NB4 (cell line): ENCODE measurements at regions not wholly inside any gene's neighbourhood (a gene's known extent, or its start where the extent isn't known, plus 50 kb on each side); places are given as distances from the start of the nearest gene placed in this dataset.

Experiments
- CTCF ChIP-seq: IDR thresholded peaks from one replicate; pipeline ENCODE4 v1.5.1; 2012; ENCODE audit warnings: low read depth, low read length
- MAX ChIP-seq: IDR thresholded peaks from 2 replicates; pipeline ENCODE4 v1.6.1; 2011; ENCODE audit warnings: low read depth, low read length
- POLR2A ChIP-seq: IDR thresholded peaks from 2 replicates; pipeline ENCODE4 v1.6.1; 2011; ENCODE audit warnings: mild to moderate bottlenecking; ENCODE audit not compliant: insufficient read length; ENCODE audit errors: extremely low read depth

- TF ChIP-seq MAX (no peak), CTCF (no peak), POLR2A (no peak)
Measured at GRCh38 chr9:6152788-6153187, 62.8 kb upstream of the IL33 start.
